Activated T-cell treated with anti-CD3 and anti-CD28 coated beads for 1 hour (primary cell): ENCODE measurements at regions not wholly inside any gene's neighbourhood (a gene's known extent, or its start where the extent isn't known, plus 50 kb on each side); places are given as distances from the start of the nearest gene placed in this dataset.

ENCODE experiments used
- DNase-seq: peaks from one replicate; pipeline ENCODE4 v3.0.0-alpha.2; 2020; ENCODE audit warnings: low read depth

DNA sequence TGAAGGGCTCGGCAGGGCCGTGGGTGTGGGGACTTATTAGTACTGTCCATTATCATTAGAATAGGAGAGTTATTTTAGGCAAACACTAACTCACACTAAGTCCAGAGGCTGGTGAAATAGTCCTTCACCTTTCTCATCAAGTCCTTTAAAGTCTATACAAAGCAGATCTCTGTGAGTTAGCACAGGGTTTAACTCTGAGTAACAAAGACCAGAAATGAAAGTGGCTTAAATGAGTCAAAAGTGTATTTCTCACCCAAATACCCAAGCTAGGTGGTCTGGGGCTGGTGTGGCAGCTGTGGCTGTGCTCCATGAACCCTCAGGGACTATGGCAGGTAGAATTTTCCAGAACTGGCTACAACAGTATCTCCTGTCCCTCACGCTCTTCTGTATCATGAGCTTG, 263.2 kb downstream of the BCOR start:
- no peak for DNase-seq

GRCh38 chrX:39835241-39835640, 262.5 kb downstream of the BCOR start:
- no peak for DNase-seq

GRCh38 chrX:39835776-39836175, 262.0 kb downstream of the BCOR start:
- no peak for DNase-seq

DNA sequence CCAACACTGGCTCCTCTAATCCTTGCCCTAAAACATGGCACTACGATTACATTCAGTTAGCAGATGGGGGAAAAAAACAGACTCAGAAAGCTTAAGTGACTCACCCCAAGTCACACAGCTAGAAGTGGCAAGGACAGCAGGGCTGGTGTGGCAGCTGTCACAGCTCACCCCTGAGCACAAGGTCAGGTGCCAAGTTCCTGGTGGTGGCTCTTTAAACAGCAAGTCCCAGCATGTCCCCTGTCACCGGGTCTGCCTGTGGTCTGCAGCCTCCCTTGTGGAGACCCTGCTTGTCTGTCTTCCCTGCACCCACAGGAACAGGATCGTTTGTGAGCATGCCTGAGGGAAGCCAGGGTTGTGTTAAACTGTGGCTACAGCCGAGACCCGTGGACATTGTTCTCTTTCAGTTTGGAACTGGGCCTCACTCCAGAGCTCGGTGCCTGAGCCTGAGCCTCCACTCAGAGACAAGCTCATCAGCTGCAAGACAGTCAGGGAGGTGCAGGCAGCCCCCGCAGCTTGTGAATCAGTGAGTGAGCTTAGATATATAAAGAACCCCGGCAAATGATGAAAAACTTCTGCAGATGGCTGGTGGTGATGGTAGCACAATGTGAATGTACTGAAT, 260.8 kb downstream of the BCOR start:
- no peak for DNase-seq

- no peak for DNase-seq
Measured at GRCh38 chrX:39837688-39838087, 260.1 kb downstream of the BCOR start.

- no peak for DNase-seq
Measured at GRCh38 chrX:39839371-39839770, 258.4 kb downstream of the BCOR start.

GRCh38 chrX:39840133-39840532, 257.6 kb downstream of the BCOR start:
- DNase-seq: no peak

GRCh38 chrX:39840581-39841093, 257.1 kb downstream of the BCOR start:
- no peak for DNase-seq

- DNase-seq: no peak
Measured at GRCh38 chrX:39841604-39842003, 256.2 kb downstream of the BCOR start.

- no peak for DNase-seq
Measured at GRCh38 chrX:39842281-39842973, 255.3 kb downstream of the BCOR start.

DNA sequence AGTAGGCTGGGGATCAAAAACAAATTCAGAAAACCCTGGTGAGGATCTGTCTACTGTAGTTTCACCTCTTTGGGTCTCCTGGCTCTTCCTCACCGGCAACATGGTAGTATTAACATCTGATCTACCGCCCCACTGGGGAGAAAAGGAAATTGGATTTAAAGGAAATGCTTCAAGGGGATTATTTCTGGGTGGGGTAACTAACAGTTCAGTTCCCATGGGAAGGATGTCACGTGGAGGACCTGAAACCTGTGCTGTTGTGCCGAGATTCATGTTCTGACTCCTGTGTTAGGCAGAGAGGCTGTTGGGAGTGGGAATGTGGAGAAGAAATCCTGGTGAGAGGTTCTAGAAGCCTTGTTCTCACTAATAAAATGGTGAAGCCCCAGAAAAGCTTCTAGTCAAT, 254.4 kb downstream of the BCOR start:
- DNase-seq: no peak

- DNase-seq: no peak
Measured at GRCh38 chrX:39845233-39845632, 252.5 kb downstream of the BCOR start.

DNA sequence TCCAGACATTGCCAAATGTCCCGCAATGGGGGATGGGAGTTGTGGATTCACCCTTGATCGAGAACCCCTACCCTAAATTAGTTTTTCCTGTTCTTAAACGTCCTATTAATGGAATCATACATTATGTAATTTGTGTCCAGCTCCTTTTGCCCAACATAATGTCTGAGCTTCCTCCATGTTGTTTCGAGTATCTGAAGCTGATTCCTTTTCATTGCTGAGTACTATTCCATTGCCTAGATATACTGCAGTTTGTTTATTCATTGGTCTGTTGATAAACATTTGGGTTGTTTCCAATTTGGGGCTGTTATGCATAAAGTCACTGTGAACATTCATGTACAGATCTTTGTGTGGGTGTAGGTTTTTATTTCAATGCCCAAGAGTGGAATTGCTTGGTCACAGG, 251.3 kb downstream of the BCOR start:
- DNase-seq: no peak

- no peak for DNase-seq
Measured at GRCh38 chrX:39848243-39848642, 249.5 kb downstream of the BCOR start.

GRCh38 chrX:39848900-39849299, 248.9 kb downstream of the BCOR start:
- DNase-seq: no peak

DNA sequence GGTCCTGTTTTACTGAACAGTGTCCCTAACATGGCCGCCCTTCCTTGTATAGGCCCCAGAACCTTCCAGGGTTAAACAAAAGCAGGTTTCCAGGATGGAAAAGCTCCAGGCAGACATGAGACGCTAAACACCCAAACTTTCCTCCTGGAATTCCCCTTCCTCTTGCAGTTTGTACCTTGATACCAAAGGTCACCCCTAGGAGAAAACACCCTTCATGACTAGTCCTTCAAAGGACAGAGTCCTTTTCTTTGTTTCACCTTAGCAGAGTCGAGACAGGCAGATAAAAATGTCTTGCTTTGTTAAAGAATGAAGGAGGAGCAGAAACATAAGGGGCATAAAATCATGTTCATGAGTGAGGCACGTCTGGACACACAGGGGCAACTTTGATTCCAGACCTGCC, 247.5 kb downstream of the BCOR start:
- no peak for DNase-seq

DNA sequence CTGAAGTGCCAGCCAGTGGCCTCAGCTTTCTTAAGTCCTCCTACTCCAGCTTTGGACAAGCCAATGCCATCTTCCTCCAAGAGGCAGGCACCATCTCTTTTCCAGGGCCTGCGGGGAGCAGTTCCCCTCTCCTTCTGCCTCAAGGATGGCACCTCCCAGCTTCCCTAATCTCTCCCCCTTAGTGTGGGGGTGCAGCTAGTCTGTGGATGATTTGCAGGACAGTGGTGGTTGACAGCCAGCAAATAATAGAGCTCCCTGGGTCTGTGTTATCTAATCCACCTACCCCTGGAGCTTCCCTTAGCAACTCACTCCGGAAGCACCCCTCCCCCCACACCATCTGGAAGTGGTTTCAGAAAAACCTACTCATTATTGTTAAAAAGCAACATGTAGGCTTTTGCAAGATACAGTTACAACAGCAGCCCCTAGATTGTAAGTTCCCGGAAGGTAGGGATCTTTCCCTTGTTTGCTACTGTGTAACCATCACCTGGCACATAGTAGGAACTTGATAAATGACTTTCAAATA, 247.1 kb downstream of the BCOR start:
- DNase-seq: peak; percentile 9

GRCh38 chrX:39851745-39852455, 245.9 kb downstream of the BCOR start:
- no peak for DNase-seq

DNA sequence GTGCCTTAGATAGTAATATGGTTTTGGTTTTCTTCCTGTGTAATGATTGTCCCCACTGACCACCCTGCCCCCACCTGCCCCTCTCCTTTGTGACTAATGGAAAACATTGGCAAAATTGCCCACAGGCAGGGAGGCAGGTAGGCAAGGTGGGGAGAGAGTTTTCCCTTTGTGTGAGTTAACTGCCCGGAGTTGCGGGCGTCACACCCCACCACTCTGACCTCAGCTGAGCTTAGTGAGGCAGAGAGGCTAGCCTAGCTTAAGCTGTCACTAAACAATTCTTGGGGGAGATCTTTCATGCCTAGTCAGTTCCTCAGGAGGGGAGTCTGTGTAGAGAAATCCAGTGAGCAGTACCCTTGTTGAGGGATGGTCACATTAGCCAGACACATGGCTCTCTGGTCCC, 245.3 kb downstream of the BCOR start:
- no peak for DNase-seq

GRCh38 chrX:39853417-39854030, 244.2 kb downstream of the BCOR start:
- no peak for DNase-seq

DNA sequence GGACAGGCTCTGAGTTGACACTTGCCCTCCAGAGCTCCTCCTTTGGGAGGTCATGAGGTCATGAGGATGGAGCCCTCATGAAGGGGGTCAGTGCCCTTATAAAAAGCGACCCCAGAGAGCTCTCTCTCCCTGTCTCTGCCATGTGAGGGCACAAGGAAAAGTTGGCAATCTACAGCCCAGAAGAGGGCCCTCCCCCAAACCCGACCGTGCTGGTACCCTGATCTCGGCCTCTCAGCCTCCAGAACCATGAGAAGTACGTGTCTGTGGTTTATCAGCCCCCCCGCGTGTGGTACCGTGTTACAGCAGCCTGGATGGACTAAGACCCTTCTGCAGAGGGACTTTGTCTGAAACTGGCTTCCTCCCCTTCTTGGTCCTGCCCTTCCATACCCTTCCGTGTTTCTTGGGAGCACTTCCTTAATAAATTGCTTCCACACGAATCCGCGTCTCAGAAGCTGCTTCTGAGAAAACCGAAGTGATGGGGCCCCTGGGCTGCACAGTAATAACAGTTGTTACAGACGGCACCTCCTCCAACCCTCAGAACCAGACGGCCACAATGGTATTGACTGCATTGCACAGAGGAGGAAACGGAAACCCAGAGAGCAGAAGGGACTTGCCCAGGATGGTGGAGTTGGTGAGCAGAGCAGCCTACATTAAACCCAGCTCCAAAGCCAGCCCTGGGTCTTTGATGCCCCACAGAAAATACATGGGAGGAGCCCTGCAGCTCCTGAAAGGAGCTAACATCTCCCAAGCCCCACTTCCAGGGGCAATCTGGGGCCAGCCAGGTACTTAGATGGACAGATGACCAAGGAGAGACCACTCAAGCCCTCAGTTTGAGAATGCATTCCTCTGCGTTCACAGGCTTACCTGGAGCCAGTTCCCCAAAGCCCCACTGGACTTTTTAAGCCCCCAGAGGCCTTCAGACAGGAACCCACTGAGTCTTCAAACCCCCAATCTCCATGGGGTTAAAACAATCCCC, 242.7 kb downstream of the BCOR start:
- peak; percentile 44 for DNase-seq
